Spleen (tissue), 11 donors: ENCODE measurements at regions not wholly inside any gene's neighbourhood (a gene's known extent, or its start where the extent isn't known, plus 50 kb on each side); places are given as distances from the start of the nearest gene placed in this dataset.

Source experiments
- DNase-seq: peaks from one replicate; pipeline ENCODE4 v3.0.0-alpha.2; 2020
- H3K27ac ChIP-seq, 8 donors: fragments of 200-600 bp; sonication (generic) in 7 of 8; 1 replicate in 4 of 8; 2 replicates in 4 of 8; pipeline versions ENCODE4 v1.5.0 to v1.8.0; 2016 to 2021; ENCODE audit warnings: inconsistent platforms in 4 of 8, mild to moderate bottlenecking in 4 of 8, moderate library complexity in 1 of 8
- H3K27me3 ChIP-seq, 7 donors: fragments of 200-600 bp; sonication (generic) in 6 of 7; replicated peaks in 1 of 7; 1 replicate in 4 of 7; 2 replicates in 3 of 7; pipeline versions ENCODE4 v1.5.0 to v1.8.0; 2016 to 2021; ENCODE audit warnings: inconsistent platforms in 3 of 7, mild to moderate bottlenecking in 1 of 7
- H3K36me3 ChIP-seq, 6 donors: fragments of 200-600 bp; sonication (generic) in 5 of 6; 1 replicate in 4 of 6; 2 replicates in 2 of 6; pipeline versions ENCODE4 v1.5.0 to v1.8.0; 2016 to 2021; ENCODE audit warnings: inconsistent platforms in 2 of 6
- H3K4me1 ChIP-seq, 6 donors: fragments of 200-600 bp; sonication (generic) in 5 of 6; 1 replicate in 3 of 6; 2 replicates in 3 of 6; pipeline versions ENCODE4 v1.5.0 to v1.8.0; 2016 to 2021; ENCODE audit warnings: inconsistent platforms in 3 of 6
- H3K4me3 ChIP-seq, 8 donors: fragments of 200-600 bp; sonication (generic) in 7 of 8; 1 replicate in 4 of 8; 2 replicates in 4 of 8; pipeline versions ENCODE4 v1.5.0 to v1.8.0; 2016 to 2021; ENCODE audit warnings: inconsistent platforms in 4 of 8, mild to moderate bottlenecking in 4 of 8, moderate library complexity in 2 of 8
- H3K9me3 ChIP-seq, 8 donors: fragments of 200-600 bp; sonication (generic) in 7 of 8; 1 replicate in 4 of 8; 2 replicates in 4 of 8; pipeline versions ENCODE4 v1.5.0 to v1.8.0; 2016 to 2021; ENCODE audit warnings: inconsistent platforms in 4 of 8
- CTCF ChIP-seq, 11 experiments: fragments of 200-600 bp in 7 of 11; fragments of 450-650 bp in 4 of 11; sonication (generic) in 4 of 11; IDR thresholded peaks in 8 of 11; conservative IDR thresholded peaks in 3 of 11; 1 replicate in 7 of 11; 2 replicates in 4 of 11; pipeline versions ENCODE4 v1.4.0 to v1.8.0; 2016 to 2021; ENCODE audit warnings: antibody characterized with exemption in 11 of 11, inconsistent platforms in 4 of 11, mild to moderate bottlenecking in 1 of 11
- POLR2A ChIP-seq, 3 donors: fragments of 450-650 bp; IDR thresholded peaks; one replicate each; pipeline ENCODE4 v1.5.1; 2017; ENCODE audit warnings: antibody characterized with exemption in 3 of 3, mild to moderate bottlenecking in 1 of 3
- POLR2AphosphoS5 ChIP-seq, 3 donors: sonication (generic); formaldehyde crosslinking; IDR thresholded peaks; one replicate each; pipeline ENCODE4 v1.5.1; 2017; ENCODE audit warnings: antibody characterized with exemption in 3 of 3
- WGBS, 5 donors: extraction: QIAGEN DNeasy Blood & Tissue Kit in 3 of 5; methylation state at CpG; one replicate each; pipeline versions ENCODE4 v1.1.5 to v1.1.7; 2013 to 2018; 5-methylcytosine and 5-hydroxymethylcytosine counted together
- intact Hi-C: fragments of 100-400 bp; cut with DNase I; formaldehyde crosslinking; loops from one replicate; pipeline ENCODE4 v1.15.0; 2023; ENCODE audit warnings: low total_unique reads
- donor health status: healthy with polysubstance abuse.
- donor health status: DM: no; HTN: no; CAD: no; lungs with moderate emphysema.
- donor health status: DM: no; HTN: no; CAD: no.
- donor health status: Bipolar disorder and iron deficiency.
- donor health status: healthy.
- donor health status: DM: no; HTN: no; CAD: no.
- donor health status: DM: yes; HTN: yes; CAD: no.

- Histone ChIP-seq H3K4me3 (no peak overlapping the region), H3K27ac (no peak overlapping the region), H3K27me3 (no peaks in the 10 kb centered on the region), H3K9me3 (peaks cover 0 to 8% (median 0%) of the 10 kb centered on the region in 8 donors), H3K4me1 (no peaks in the 10 kb centered on the region), H3K36me3 (no peaks in the 10 kb centered on the region)
- TF ChIP-seq POLR2AphosphoS5 (IDR thresholded peaks at IDR 0.05) (no peak), POLR2A (IDR thresholded peaks at IDR 0.05) (no peak), CTCF (IDR thresholded peaks at IDR 0.05 in 8 of 11, conservative IDR thresholded peaks at IDR 0.05 in 3 of 11) (no peak)
- no peak for DNase-seq
- WGBS, 5 donors, result 72 to 93% (median 80%) methylated on average over 2 of the region's 2 CpGs
- intact Hi-C loops, result no loop called here
Measured at GRCh38 chr7:46009211-46009610, 88.1 kb upstream of the IGFBP3 start.

- no peak for DNase-seq
Measured at GRCh38 chr7:46007990-46008643, 87.0 kb upstream of the IGFBP3 start.

GRCh38 chr7:46007194-46007593 lies 86.1 kb upstream of the IGFBP3 start:
- TF ChIP-seq POLR2AphosphoS5 (IDR thresholded peaks at IDR 0.05) (no peak), POLR2A (IDR thresholded peaks at IDR 0.05) (no peak), CTCF (IDR thresholded peaks at IDR 0.05 in 8 of 11, conservative IDR thresholded peaks at IDR 0.05 in 3 of 11) (no peak)
- no peak overlapping the region for H3K27ac ChIP-seq
- DNase-seq, result no peak
- no peaks in the 10 kb centered on the region for H3K36me3 ChIP-seq
- peaks cover 0 to 21% (median 3%) of the 10 kb centered on the region in 8 donors for H3K9me3 ChIP-seq
- WGBS, 5 donors, result 71 to 86% (median 79%) methylated on average over 2 of the region's 2 CpGs
- intact Hi-C loops, result no loop called here
- no peaks in the 10 kb centered on the region for H3K4me1 ChIP-seq
- H3K4me3 ChIP-seq, result no peak overlapping the region
- no peaks in the 10 kb centered on the region for H3K27me3 ChIP-seq

More at GRCh38 chr7:46007990-46008643, 87.0 kb upstream of the IGFBP3 start:
- intact Hi-C loops, result no loop called here
- Histone ChIP-seq H3K27me3 (no peaks in the 10 kb centered on the region), H3K9me3 (peaks cover 0 to 12% (median 0%) of the 10 kb centered on the region in 8 donors), H3K27ac (peak overlapping the region in 1 of 8 donors; percentile 12), H3K36me3 (no peaks in the 10 kb centered on the region), H3K4me1 (no peaks in the 10 kb centered on the region), H3K4me3 (no peak overlapping the region)
- 68 to 86% (median 79%) methylated on average over 6 of the region's 6 CpGs for WGBS, 5 donors
- TF ChIP-seq POLR2AphosphoS5 (IDR thresholded peaks at IDR 0.05) (no peak), POLR2A (IDR thresholded peaks at IDR 0.05) (no peak), CTCF (IDR thresholded peaks at IDR 0.05 in 8 of 11, conservative IDR thresholded peaks at IDR 0.05 in 3 of 11) (no peak)

- Histone ChIP-seq H3K36me3 (no peaks in the 10 kb centered on the region), H3K27me3 (no peaks in the 10 kb centered on the region), H3K4me3 (no peak overlapping the region), H3K27ac (no peak overlapping the region), H3K4me1 (no peaks in the 10 kb centered on the region), H3K9me3 (peaks cover 0 to 21% (median 3%) of the 10 kb centered on the region in 8 donors)
- intact Hi-C loops, result no loop called here
- no peak for TF ChIP-seq CTCF (IDR thresholded peaks at IDR 0.05 in 8 of 11, conservative IDR thresholded peaks at IDR 0.05 in 3 of 11)
- TF ChIP-seq POLR2A (IDR thresholded peaks at IDR 0.05), result no peak
- no peak for TF ChIP-seq POLR2AphosphoS5 (IDR thresholded peaks at IDR 0.05)
- no peak for DNase-seq
- 20 to 56% (median 48%) methylated on average over 1 of the region's 1 CpG for WGBS, 5 donors
Measured at GRCh38 chr7:46006723-46007122, 85.7 kb upstream of the IGFBP3 start.
